Keratinocyte (primary cell): ENCODE measurements at regions not wholly inside any gene's neighbourhood (a gene's known extent, or its start where the extent isn't known, plus 50 kb on each side); places are given as distances from the start of the nearest gene placed in this dataset.
"Not testable (repeated sequence)": the region's sequence is repeated elsewhere in the genome, so short reads cannot be mapped to it uniquely, and the experiment has no call there.

Source experiments
- CTCF ChIP-seq, 3 experiments: IDR thresholded peaks in 1 of 3; conservative IDR thresholded peaks in 1 of 3; optimal IDR thresholded peaks in 1 of 3; 2 replicates in 2 of 3; 3 replicates in 1 of 3; pipeline versions ENCODE3 to v1.5.1; 2011; ENCODE audit warnings: low read length in 3 of 3, mild to moderate bottlenecking in 3 of 3, moderate library complexity in 2 of 3, control low read depth in 1 of 3, inconsistent platforms in 1 of 3; ENCODE audit not compliant: insufficient read depth in 2 of 3; ENCODE audit errors: extremely low read depth in 1 of 3
- EZH2 ChIP-seq: IDR thresholded peaks from one replicate; pipeline ENCODE4 v1.6.1; 2012; ENCODE audit warnings: inconsistent platforms, mild to moderate bottlenecking, low read length, moderate library complexity

DNA sequence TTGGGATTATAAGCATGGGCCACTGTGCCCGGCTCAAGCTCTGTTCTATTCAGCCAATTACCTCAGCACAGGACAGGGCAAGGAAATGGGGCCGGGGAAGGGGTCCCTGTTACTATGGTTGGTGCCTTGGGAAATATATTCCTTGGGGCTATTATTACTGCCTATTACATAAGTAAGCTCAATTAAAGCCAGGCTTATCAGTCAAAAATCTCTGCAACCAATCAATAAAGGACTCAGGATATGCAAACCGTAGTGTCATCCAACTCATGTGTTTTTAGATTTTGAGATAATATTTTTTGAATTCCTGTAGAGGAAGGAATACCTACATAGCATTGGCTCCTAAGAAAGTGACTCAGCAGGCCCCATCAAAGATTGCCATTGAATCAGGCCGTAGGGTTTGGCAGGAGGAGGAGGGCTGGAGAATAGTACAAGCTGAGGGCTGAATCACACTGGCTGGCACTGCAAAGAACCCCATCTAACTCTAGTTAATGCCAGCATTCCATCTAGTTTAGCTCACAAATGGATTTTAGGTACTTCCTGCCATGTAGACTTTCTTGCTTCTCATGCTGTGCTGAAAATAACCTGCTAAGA is 50.5 kb upstream of the LANCL3 start:
- not testable (repeated sequence) for TF ChIP-seq EZH2; CTCF (optimal IDR thresholded peaks at IDR 0.05 in 1 of 3, IDR thresholded peaks at IDR 0.05 in 1 of 3, conservative IDR thresholded peaks at IDR 0.05 in 1 of 3; ENCODE audit: extremely low read depth in 1 of 3, insufficient read depth in 2 of 3, low read length in 3 of 3)
